Neuronal stem cell (in vitro differentiated cells): ENCODE measurements at regions not wholly inside any gene's neighbourhood (a gene's known extent, or its start where the extent isn't known, plus 50 kb on each side); places are given as distances from the start of the nearest gene placed in this dataset.
"Not testable (repeated sequence)": the region's sequence is repeated elsewhere in the genome, so short reads cannot be mapped to it uniquely, and the experiment has no call there.

Experiments used
- DNase-seq: peaks from one replicate; pipeline ENCODE4 v3.0.0-alpha.2; 2013; ENCODE audit warnings: low spot score
- H2AFZ ChIP-seq: one replicate; pipeline ENCODE4 v1.6.1; 2013; ENCODE audit warnings: mild to moderate bottlenecking, low read length, inconsistent platforms
- H2AK5ac ChIP-seq: 2 replicates; pipeline ENCODE4 v1.6.1; 2013; ENCODE audit warnings: low read depth, mild to moderate bottlenecking, inconsistent platforms, low read length, moderate library complexity, mixed read lengths
- H2BK120ac ChIP-seq: 2 replicates; pipeline ENCODE4 v1.6.1; 2013; ENCODE audit warnings: low read depth, mild to moderate bottlenecking, inconsistent platforms, low read length, moderate library complexity, mixed read lengths
- H2BK12ac ChIP-seq: one replicate; pipeline ENCODE4 v1.6.1; 2013; ENCODE audit warnings: low read length, inconsistent platforms
- H2BK15ac ChIP-seq: 2 replicates; pipeline ENCODE4 v1.6.1; 2013; ENCODE audit warnings: mild to moderate bottlenecking, low read length, inconsistent platforms, mixed read lengths
- H2BK5ac ChIP-seq: one replicate; pipeline ENCODE4 v1.6.1; 2013; ENCODE audit warnings: inconsistent platforms, mild to moderate bottlenecking, low read length, moderate library complexity
- H3K14ac ChIP-seq: one replicate; pipeline ENCODE4 v1.6.1; 2013; ENCODE audit warnings: low read length, inconsistent platforms
- H3K18ac ChIP-seq: 2 replicates; pipeline ENCODE4 v1.6.1; 2013; ENCODE audit warnings: low read length, inconsistent platforms
- H3K23ac ChIP-seq: 2 replicates; pipeline ENCODE4 v1.6.1; 2013; ENCODE audit warnings: low read depth, mild to moderate bottlenecking, mixed read lengths, low read length, inconsistent platforms; ENCODE audit not compliant: poor library complexity
- H3K27ac ChIP-seq: replicated peaks from 3 replicates; pipeline ENCODE4 v1.5.1; 2013; ENCODE audit warnings: low read length, inconsistent platforms
- H3K27me3 ChIP-seq, 3 experiments: 2 replicates each; pipeline ENCODE4 v1.6.1; 2013; ENCODE audit warnings: low read length in 3 of 3, mild to moderate bottlenecking in 2 of 3, inconsistent platforms in 1 of 3, low read depth in 1 of 3, mixed read lengths in 1 of 3, moderate library complexity in 1 of 3; ENCODE audit not compliant: control insufficient read depth in 3 of 3, insufficient read depth in 3 of 3
- H3K36me3 ChIP-seq, 2 donors: replicated peaks in 1 of 2; 2 replicates each; pipeline ENCODE4 v1.6.1; 2013; ENCODE audit warnings: low read length in 2 of 2; ENCODE audit not compliant: control insufficient read depth in 2 of 2, insufficient read depth in 2 of 2
- H3K4ac ChIP-seq: 2 replicates; pipeline ENCODE4 v1.6.1; 2013; ENCODE audit warnings: inconsistent platforms, mild to moderate bottlenecking, low read length, moderate library complexity
- H3K4me1 ChIP-seq, 2 donors: 1 replicate in 1 of 2; 2 replicates in 1 of 2; pipeline ENCODE4 v1.6.1; 2013; ENCODE audit warnings: low read length in 2 of 2, low read depth in 1 of 2; ENCODE audit not compliant: control insufficient read depth in 2 of 2, insufficient read depth in 1 of 2
- H3K4me2 ChIP-seq: one replicate; pipeline ENCODE4 v1.6.1; 2013; ENCODE audit warnings: mild to moderate bottlenecking, low read length, inconsistent platforms; ENCODE audit not compliant: insufficient read depth, poor library complexity, severe bottlenecking
- H3K4me3 ChIP-seq, 2 donors: 2 replicates each; pipeline ENCODE4 v1.5.1; 2013; ENCODE audit warnings: low read length in 2 of 2, mild to moderate bottlenecking in 2 of 2, inconsistent platforms in 1 of 2, moderate library complexity in 1 of 2
- H3K79me1 ChIP-seq: one replicate; pipeline ENCODE4 v1.6.1; 2013; ENCODE audit warnings: low read depth, mild to moderate bottlenecking, inconsistent platforms, low read length, moderate library complexity
- H3K9ac ChIP-seq: one replicate; pipeline ENCODE4 v1.6.1; 2013; ENCODE audit warnings: mild to moderate bottlenecking, low read depth, low read length, inconsistent platforms; ENCODE audit not compliant: poor library complexity
- H3K9me3 ChIP-seq, 2 donors: replicated peaks in 1 of 2; 2 replicates each; pipeline versions ENCODE3 to v1.6.1; 2013; ENCODE audit warnings: low read length in 2 of 2, mild to moderate bottlenecking in 2 of 2, inconsistent platforms in 1 of 2, low read depth in 1 of 2, mixed read lengths in 1 of 2, moderate library complexity in 1 of 2; ENCODE audit not compliant: control insufficient read depth in 2 of 2, insufficient read depth in 1 of 2
- H4K8ac ChIP-seq: one replicate; pipeline ENCODE4 v1.6.1; 2013; ENCODE audit warnings: low read depth, mild to moderate bottlenecking, inconsistent platforms, low read length, moderate library complexity
- H4K91ac ChIP-seq: one replicate; pipeline ENCODE4 v1.6.1; 2013; ENCODE audit warnings: low read length, low read depth, mild to moderate bottlenecking, inconsistent platforms; ENCODE audit not compliant: poor library complexity
- WGBS, 2 donors: extraction: QIAGEN DNeasy Blood & Tissue Kit; methylation state at CpG; one replicate each; pipeline ENCODE4 v1.1.7; 2013; ENCODE audit warnings: missing lambda C conversion rate in 2 of 2, mixed read lengths in 1 of 2; ENCODE audit not compliant: insufficient read length in 2 of 2, insufficient replicate concordance in 1 of 2; ENCODE audit errors: extremely low coverage in 2 of 2; 5-methylcytosine and 5-hydroxymethylcytosine counted together

DNA sequence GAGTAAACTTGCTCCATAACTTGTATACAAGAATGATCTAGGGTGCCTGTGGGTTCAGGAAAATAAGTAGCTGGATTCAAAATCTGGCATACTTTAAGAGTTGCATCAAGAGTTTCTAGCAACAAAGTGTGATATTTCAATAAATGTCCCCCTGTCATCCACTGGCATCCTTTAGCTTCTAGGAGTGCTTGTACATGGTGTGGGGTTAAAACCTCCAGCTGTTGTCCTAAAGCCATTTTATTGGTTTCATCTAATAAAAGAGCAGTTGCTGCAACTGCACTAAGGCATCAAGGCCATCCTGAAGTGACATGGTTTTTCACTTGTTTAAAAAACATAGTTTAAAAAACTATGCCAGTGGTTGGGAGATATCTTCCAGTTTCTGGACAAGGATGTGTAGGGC, 148.4 kb downstream of the INHBA start:
- Histone ChIP-seq H4K91ac (no peak overlapping the region), H3K9ac (no peak overlapping the region), H2BK15ac (no peak overlapping the region), H3K4me2 (no peak overlapping the region), H2AK5ac (no peak overlapping the region), H3K18ac (no peak overlapping the region), H4K8ac (no peak overlapping the region), H3K4me3 (no peak overlapping the region), H2BK12ac (no peak overlapping the region), H2BK5ac (no peak overlapping the region), H3K9me3 (peaks cover 0 to 2% of the 10 kb centered on the region in 2 donors), H2AFZ (no peak overlapping the region), H3K23ac (no peak overlapping the region), H3K79me1 (no peaks in the 10 kb centered on the region), H3K4ac (no peak overlapping the region), H3K36me3 (no peaks in the 10 kb centered on the region), H3K4me1 (no peaks in the 10 kb centered on the region), H2BK120ac (no peak overlapping the region), H3K27me3 (no peaks in the 10 kb centered on the region), H3K27ac (no peak overlapping the region), H3K14ac (no peak overlapping the region)
- DNase-seq = no peak

DNA sequence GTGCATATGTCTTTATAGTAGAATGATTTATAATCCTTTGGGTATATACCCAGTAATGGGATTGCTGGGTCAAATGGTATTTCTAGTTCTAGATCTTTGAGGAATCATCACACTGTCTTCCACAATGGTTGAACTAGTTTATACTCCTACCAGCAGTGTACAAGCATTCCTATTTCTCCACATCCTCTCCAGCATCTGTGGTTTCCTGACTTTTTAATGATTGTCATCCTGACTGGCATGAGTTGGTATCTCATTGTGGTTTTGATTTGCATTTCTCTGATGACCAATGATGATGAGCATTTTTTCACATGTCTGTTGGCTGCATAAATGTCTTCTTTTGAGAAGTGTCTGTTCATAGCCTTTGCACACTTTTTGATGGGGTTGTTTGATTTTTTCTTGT, 152.8 kb downstream of the INHBA start:
- H3K36me3 ChIP-seq, H3K4ac ChIP-seq, H3K79me1 ChIP-seq, H2AFZ ChIP-seq, H3K23ac ChIP-seq, H2AK5ac ChIP-seq, H3K18ac ChIP-seq, H4K91ac ChIP-seq, H2BK120ac ChIP-seq, H3K27me3 ChIP-seq, H2BK15ac ChIP-seq, H3K14ac ChIP-seq, H3K9me3 ChIP-seq, DNase-seq, H3K9ac ChIP-seq, H4K8ac ChIP-seq, H3K4me2 ChIP-seq, H2BK12ac ChIP-seq, H3K4me1 ChIP-seq, H3K27ac ChIP-seq, H2BK5ac ChIP-seq, H3K4me3 ChIP-seq: not testable (repeated sequence)

DNA sequence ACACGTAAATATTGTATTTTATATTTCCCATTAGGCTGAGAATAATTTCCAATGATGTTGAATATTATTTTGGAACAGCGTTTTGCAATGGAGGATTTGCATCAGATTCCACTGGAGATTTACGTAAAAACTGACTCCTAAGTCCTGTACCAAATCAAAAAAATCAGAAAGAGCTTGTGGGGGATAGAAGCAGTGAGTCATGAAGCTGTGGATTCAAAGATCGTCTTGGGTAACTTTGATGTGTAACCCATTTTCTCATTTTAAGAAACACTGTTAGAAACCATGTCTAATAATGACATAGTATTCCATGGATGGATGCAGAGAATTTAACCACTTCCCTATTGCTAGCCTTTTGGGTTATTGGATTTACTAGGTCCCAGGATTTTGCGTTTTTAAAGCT, 158.6 kb downstream of the INHBA start:
- Histone ChIP-seq H4K91ac (no peak overlapping the region), H3K4ac (no peak overlapping the region), H3K79me1 (no peaks in the 10 kb centered on the region), H3K36me3 (no peaks in the 10 kb centered on the region), H3K14ac (no peak overlapping the region), H3K9me3 (no peaks in the 10 kb centered on the region), H2BK120ac (no peak overlapping the region), H2AK5ac (no peak overlapping the region), H3K4me1 (no peaks in the 10 kb centered on the region), H2BK15ac (no peak overlapping the region), H3K9ac (no peak overlapping the region), H2AFZ (no peak overlapping the region), H3K23ac (no peak overlapping the region), H3K27me3 (no peaks in the 10 kb centered on the region), H3K4me3 (no peak overlapping the region), H3K18ac (no peak overlapping the region), H3K27ac (no peak overlapping the region), H2BK12ac (no peak overlapping the region), H4K8ac (no peak overlapping the region), H2BK5ac (no peak overlapping the region), H3K4me2 (no peak overlapping the region)
- no CpG with 5 or more reads among the region's 5 CpGs for WGBS, 2 donors
- no peak for DNase-seq

DNA sequence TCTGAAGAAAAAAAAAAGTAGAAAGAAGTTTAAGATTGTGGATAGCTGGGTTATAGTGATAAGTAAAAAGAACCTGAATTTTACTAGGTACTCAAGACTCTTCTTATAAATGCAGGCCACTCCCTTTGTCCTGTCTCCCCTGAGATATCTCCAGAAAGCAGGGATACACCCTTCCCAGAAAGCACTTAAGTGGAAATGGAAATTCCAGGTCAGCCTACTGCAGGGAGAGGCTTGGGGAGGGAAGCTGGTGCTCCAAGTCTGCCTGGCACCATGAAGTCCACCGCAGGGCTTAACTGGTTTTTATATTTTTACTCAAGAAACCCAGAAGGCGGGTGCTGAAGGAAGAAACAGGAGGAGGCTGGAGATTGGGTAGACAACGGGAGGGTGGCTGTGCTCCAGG, 162.3 kb downstream of the INHBA start:
- no peak overlapping the region for H3K14ac ChIP-seq
- H3K27me3 ChIP-seq = no peaks in the 10 kb centered on the region
- no peak overlapping the region for H3K18ac ChIP-seq
- no peak overlapping the region for H3K4me2 ChIP-seq
- no peaks in the 10 kb centered on the region for H3K9me3 ChIP-seq
- H3K27ac ChIP-seq = no peak overlapping the region
- no peaks in the 10 kb centered on the region for H3K4me1 ChIP-seq
- no peak overlapping the region for H2BK12ac ChIP-seq
- H3K79me1 ChIP-seq = no peaks in the 10 kb centered on the region
- H4K8ac ChIP-seq = no peak overlapping the region
- H4K91ac ChIP-seq = no peak overlapping the region
- no peak for DNase-seq
- no peak overlapping the region for H3K23ac ChIP-seq
- no peaks in the 10 kb centered on the region for H3K36me3 ChIP-seq
- no peak overlapping the region for H2BK5ac ChIP-seq
- H2AK5ac ChIP-seq = no peak overlapping the region
- no CpG with 5 or more reads among the region's 3 CpGs for WGBS, 2 donors
- no peak overlapping the region for H2BK120ac ChIP-seq
- H2BK15ac ChIP-seq = no peak overlapping the region
- H3K4me3 ChIP-seq = no peak overlapping the region
- H3K9ac ChIP-seq = no peak overlapping the region
- no peak overlapping the region for H2AFZ ChIP-seq
- no peak overlapping the region for H3K4ac ChIP-seq
